A673 (cell line): ENCODE measurements at regions not wholly inside any gene's neighbourhood (a gene's known extent, or its start where the extent isn't known, plus 50 kb on each side); places are given as distances from the start of the nearest gene placed in this dataset.

Experiments used
- EZH2 ChIP-seq: fragments of 200-600 bp; sonication (generic); IDR thresholded peaks from 2 replicates; pipeline ENCODE4 v1.6.1; 2017; ENCODE audit warnings: borderline replicate concordance, low read depth, mild to moderate bottlenecking, mixed read lengths, antibody characterized with exemption, low read length; ENCODE audit not compliant: poor library complexity, severe bottlenecking
- TF ChIP-seq, protein P1 (sequence below): fragments of 300-800, 200-600 bp; sonication (generic); conservative IDR thresholded peaks from 2 replicates; pipeline ENCODE4 v1.5.1; 2017; ENCODE audit warnings: low read depth, mild to moderate bottlenecking, antibody characterized with exemption, low read length, moderate library complexity, mixed read lengths

DNA sequence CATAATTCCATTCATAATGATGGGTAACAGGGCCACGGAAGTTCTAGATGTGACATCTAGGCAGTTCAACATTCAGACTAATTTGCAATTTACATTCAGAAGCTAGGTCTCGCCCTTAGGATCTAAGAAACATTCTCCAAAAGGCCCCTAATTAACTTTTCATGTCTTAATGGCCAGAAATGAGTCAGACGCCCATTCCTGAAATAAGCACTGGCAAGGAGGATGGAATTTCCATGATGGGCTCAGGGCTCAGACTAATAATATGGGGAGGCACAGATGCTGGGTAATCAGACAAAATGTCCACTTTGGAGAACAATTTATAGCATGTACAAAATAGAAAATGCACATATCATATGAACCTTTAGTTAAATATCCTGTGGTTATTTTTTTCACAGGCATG, 102.8 kb upstream of the RPS6KA3 start:
- TF ChIP-seq, protein P1, sequence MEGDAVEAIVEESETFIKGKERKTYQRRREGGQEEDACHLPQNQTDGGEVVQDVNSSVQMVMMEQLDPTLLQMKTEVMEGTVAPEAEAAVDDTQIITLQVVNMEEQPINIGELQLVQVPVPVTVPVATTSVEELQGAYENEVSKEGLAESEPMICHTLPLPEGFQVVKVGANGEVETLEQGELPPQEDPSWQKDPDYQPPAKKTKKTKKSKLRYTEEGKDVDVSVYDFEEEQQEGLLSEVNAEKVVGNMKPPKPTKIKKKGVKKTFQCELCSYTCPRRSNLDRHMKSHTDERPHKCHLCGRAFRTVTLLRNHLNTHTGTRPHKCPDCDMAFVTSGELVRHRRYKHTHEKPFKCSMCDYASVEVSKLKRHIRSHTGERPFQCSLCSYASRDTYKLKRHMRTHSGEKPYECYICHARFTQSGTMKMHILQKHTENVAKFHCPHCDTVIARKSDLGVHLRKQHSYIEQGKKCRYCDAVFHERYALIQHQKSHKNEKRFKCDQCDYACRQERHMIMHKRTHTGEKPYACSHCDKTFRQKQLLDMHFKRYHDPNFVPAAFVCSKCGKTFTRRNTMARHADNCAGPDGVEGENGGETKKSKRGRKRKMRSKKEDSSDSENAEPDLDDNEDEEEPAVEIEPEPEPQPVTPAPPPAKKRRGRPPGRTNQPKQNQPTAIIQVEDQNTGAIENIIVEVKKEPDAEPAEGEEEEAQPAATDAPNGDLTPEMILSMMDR, result no peak
- TF ChIP-seq EZH2, result no peak
